H1 (cell line): ENCODE measurements at regions not wholly inside any gene's neighbourhood (a gene's known extent, or its start where the extent isn't known, plus 50 kb on each side); places are given as distances from the start of the nearest gene placed in this dataset.

Source experiments
- CTCF ChIA-PET: fragments of 300-600 bp; sonication (Branson Sonifier 250); formaldehyde crosslinking; loops from one replicate; lab custom pipeline; 2021; ENCODE audit not compliant: partially characterized antibody; lab: Charles Lee
- POLR2A ChIA-PET: fragments of 300-600 bp; sonication (Branson Sonifier 250); formaldehyde crosslinking; loops from one replicate; lab custom pipeline; 2021; ENCODE audit warnings: inconsistent platforms; ENCODE audit not compliant: partially characterized antibody; lab: Charles Lee
- DNase-seq, 2 experiments: peaks; one replicate each; pipeline versions ENCODE4 v3.0.0 to v3.0.0-alpha.2; 2010 to 2022; ENCODE audit warnings: low spot score in 2 of 2, low read depth in 1 of 2, mixed read lengths in 1 of 2
- FAIRE-seq: peaks from 2 replicates; lab custom pipeline; 2011; peaks lifted over from hg19 to GRCh38; lab: Jason Lieb, UNC
- H2AFZ ChIP-seq: 2 replicates; pipeline ENCODE4 v1.8.1; 2012; ENCODE audit warnings: low read length, inconsistent platforms
- H2AK5ac ChIP-seq: 2 replicates; pipeline ENCODE4 v1.6.1; 2013; ENCODE audit warnings: low read depth, low read length
- H2BK120ac ChIP-seq: replicated peaks from 2 replicates; pipeline ENCODE3; 2013; ENCODE audit warnings: low read depth, low read length, inconsistent platforms
- H2BK12ac ChIP-seq: 2 replicates; pipeline ENCODE4 v1.6.1; 2013; ENCODE audit warnings: low read depth, low read length
- H2BK15ac ChIP-seq: 2 replicates; pipeline ENCODE4 v1.6.1; 2013; ENCODE audit warnings: low read length
- H2BK20ac ChIP-seq: 2 replicates; pipeline ENCODE4 v1.6.1; 2013; ENCODE audit warnings: low read length
- H2BK5ac ChIP-seq: 2 replicates; pipeline ENCODE4 v1.6.1; 2013; ENCODE audit warnings: low read depth, low read length
- H3K14ac ChIP-seq: 2 replicates; pipeline ENCODE4 v1.6.1; 2013; ENCODE audit warnings: inconsistent platforms; ENCODE audit not compliant: insufficient read length
- H3K18ac ChIP-seq: 2 replicates; pipeline ENCODE4 v1.6.1; 2013; ENCODE audit warnings: low read length; ENCODE audit errors: extremely low read depth
- H3K23ac ChIP-seq: 2 replicates; pipeline ENCODE4 v1.6.1; 2013; ENCODE audit warnings: inconsistent platforms; ENCODE audit not compliant: insufficient read length
- H3K23me2 ChIP-seq: 2 replicates; pipeline ENCODE4 v1.6.1; 2013; ENCODE audit warnings: low read depth, low read length
- H3K27ac ChIP-seq: 2 replicates; pipeline ENCODE4 v1.6.1; 2011; ENCODE audit warnings: low read depth, low read length, inconsistent platforms
- H3K27me3 ChIP-seq, 4 experiments: replicated peaks in 1 of 4; 1 replicate in 1 of 4; 2 replicates in 3 of 4; pipeline versions ENCODE4 v1.6.1 to v1.8.1; 2011 to 2013; ENCODE audit warnings: low read length in 3 of 4, mild to moderate bottlenecking in 3 of 4, inconsistent platforms in 2 of 4, mixed read lengths in 2 of 4, moderate library complexity in 1 of 4; ENCODE audit not compliant: control insufficient read depth in 3 of 4, insufficient read depth in 3 of 4; ENCODE audit errors: extremely low read depth in 1 of 4
- H3K36me3 ChIP-seq, 4 experiments: 2 replicates each; pipeline versions ENCODE4 v1.6.1 to v1.8.1; 2011 to 2013; ENCODE audit warnings: mild to moderate bottlenecking in 4 of 4, low read length in 3 of 4, moderate library complexity in 2 of 4, control low read depth in 1 of 4, inconsistent platforms in 1 of 4; ENCODE audit not compliant: insufficient read depth in 4 of 4, control insufficient read depth in 2 of 4
- H3K4ac ChIP-seq: replicated peaks from 2 replicates; pipeline ENCODE3; 2013; ENCODE audit warnings: low read length, low read depth, mixed read lengths, inconsistent platforms; ENCODE audit not compliant: insufficient read length
- H3K4me1 ChIP-seq, 4 experiments: replicated peaks in 1 of 4; 1 replicate in 1 of 4; 2 replicates in 3 of 4; pipeline versions ENCODE4 v1.6.1 to v1.8.1; 2011 to 2013; ENCODE audit warnings: low read length in 3 of 4, inconsistent platforms in 2 of 4, mixed read lengths in 1 of 4; ENCODE audit not compliant: insufficient read depth in 4 of 4, control insufficient read depth in 3 of 4
- H3K4me2 ChIP-seq, 2 experiments: 2 replicates each; pipeline versions ENCODE4 v1.6.1 to v1.8.1; 2011 to 2013; ENCODE audit warnings: low read depth in 2 of 2, low read length in 2 of 2, control low read depth in 1 of 2, inconsistent platforms in 1 of 2, mild to moderate bottlenecking in 1 of 2; ENCODE audit not compliant: insufficient read depth in 1 of 2
- H3K4me3 ChIP-seq, 4 experiments: fragments of 200-600, 300-600 bp in 1 of 4; sonication (generic), shearing (Covaris generic), sonication (Bioruptor Twin) in 1 of 4; 2 replicates each; pipeline versions ENCODE4 v1.5.1 to v1.8.1; 2011 to 2016; ENCODE audit warnings: low read length in 4 of 4, low read depth in 3 of 4, control low read depth in 2 of 4, inconsistent platforms in 2 of 4, mild to moderate bottlenecking in 2 of 4, mixed read lengths in 1 of 4, moderate library complexity in 1 of 4; ENCODE audit not compliant: insufficient read depth in 2 of 4; ENCODE audit errors: extremely low read depth in 1 of 4
- H3K56ac ChIP-seq: replicated peaks from 2 replicates; pipeline ENCODE3; 2013; ENCODE audit warnings: low read depth, mild to moderate bottlenecking, mixed read lengths, low read length, inconsistent platforms; ENCODE audit not compliant: insufficient read length
- H3K79me1 ChIP-seq: 2 replicates; pipeline ENCODE4 v1.6.1; 2013; ENCODE audit warnings: low read depth, low read length, control low read depth
- H3K79me2 ChIP-seq, 2 experiments: 2 replicates each; pipeline versions ENCODE4 v1.6.1 to v1.8.1; 2012 to 2013; ENCODE audit warnings: low read length in 2 of 2, mild to moderate bottlenecking in 2 of 2, inconsistent platforms in 1 of 2; ENCODE audit not compliant: insufficient read depth in 2 of 2, control insufficient read depth in 1 of 2
- H3K9ac ChIP-seq, 4 experiments: replicated peaks in 1 of 4; 1 replicate in 1 of 4; 2 replicates in 3 of 4; pipeline versions ENCODE4 v1.6.1 to v1.8.1; 2011 to 2013; ENCODE audit warnings: low read depth in 3 of 4, low read length in 3 of 4, control low read depth in 2 of 4, mild to moderate bottlenecking in 2 of 4, moderate library complexity in 2 of 4, inconsistent platforms in 1 of 4; ENCODE audit errors: extremely low read depth in 1 of 4
- H3K9me3 ChIP-seq, 2 experiments: 2 replicates each; pipeline versions ENCODE4 v1.6.1 to v1.8.1; 2012 to 2013; ENCODE audit warnings: mild to moderate bottlenecking in 2 of 2, moderate library complexity in 2 of 2, control low read depth in 1 of 2, inconsistent platforms in 1 of 2, low read depth in 1 of 2, low read length in 1 of 2, mixed read lengths in 1 of 2; ENCODE audit not compliant: insufficient read depth in 2 of 2
- H4K20me1 ChIP-seq, 2 experiments: replicated peaks in 1 of 2; 2 replicates each; pipeline versions ENCODE3 to v1.8.1; 2011 to 2013; ENCODE audit warnings: inconsistent platforms in 2 of 2, low read length in 2 of 2, mild to moderate bottlenecking in 1 of 2; ENCODE audit not compliant: insufficient read depth in 2 of 2, control insufficient read depth in 1 of 2
- H4K5ac ChIP-seq: 2 replicates; pipeline ENCODE4 v1.6.1; 2013; ENCODE audit warnings: low read length, low read depth, mixed read lengths, inconsistent platforms; ENCODE audit not compliant: insufficient read length
- H4K8ac ChIP-seq: 2 replicates; pipeline ENCODE4 v1.8.0; 2013; ENCODE audit warnings: mild to moderate bottlenecking, moderate library complexity, low read length, inconsistent platforms; ENCODE audit not compliant: insufficient read depth; ENCODE audit errors: extremely low read depth
- H4K91ac ChIP-seq: replicated peaks from 2 replicates; pipeline ENCODE3; 2013; ENCODE audit warnings: low read length, mixed read lengths, inconsistent platforms; ENCODE audit not compliant: insufficient read length
- BACH1 ChIP-seq: IDR thresholded peaks from 2 replicates; pipeline ENCODE4 v1.6.1; 2012; ENCODE audit warnings: low read length, improper control_type of control experiment
- CHD1 ChIP-seq: IDR thresholded peaks from 2 replicates; pipeline ENCODE4 v1.6.1; 2012; ENCODE audit warnings: low read depth, low read length, improper control_type of control experiment
- CREB1 ChIP-seq: IDR thresholded peaks from 2 replicates; pipeline ENCODE4 v1.6.1; 2012; ENCODE audit warnings: inconsistent platforms
- EZH2 ChIP-seq: fragments of 200-600 bp; sonication (generic); IDR thresholded peaks from 2 replicates; pipeline ENCODE4 v1.7.1; 2012; ENCODE audit warnings: low read depth, mild to moderate bottlenecking, moderate library complexity, low read length, inconsistent platforms; ENCODE audit not compliant: severe bottlenecking
- GABPA ChIP-seq: IDR thresholded peaks from 2 replicates; pipeline ENCODE4 v1.6.1; 2011; ENCODE audit warnings: mild to moderate bottlenecking, low read length, moderate library complexity, borderline replicate concordance; ENCODE audit not compliant: insufficient read depth
- HDAC6 ChIP-seq: IDR thresholded peaks from one replicate; pipeline ENCODE4 v1.7.1; 2012; ENCODE audit warnings: low read depth, mild to moderate bottlenecking, inconsistent platforms, low read length, moderate library complexity
- KDM1A ChIP-seq: fragments of 200-600, 300-600 bp; sonication (generic); IDR thresholded peaks from 2 replicates; pipeline ENCODE4 v1.7.1; 2016; ENCODE audit warnings: mild to moderate bottlenecking, low read length, borderline replicate concordance
- PHF8 ChIP-seq: fragments of 200-600 bp; sonication (generic); conservative IDR thresholded peaks from 2 replicates; pipeline ENCODE4 v1.7.1; 2012; ENCODE audit warnings: low read depth, mild to moderate bottlenecking, inconsistent platforms, low read length, moderate library complexity
- RAD21 ChIP-seq, 2 experiments: IDR thresholded peaks in 1 of 2; conservative IDR thresholded peaks in 1 of 2; 2 replicates each; pipeline ENCODE4 v1.6.1; 2011; ENCODE audit warnings: low read depth in 2 of 2, low read length in 2 of 2, improper control_type of control experiment in 1 of 2, inconsistent platforms in 1 of 2, mild to moderate bottlenecking in 1 of 2, moderate library complexity in 1 of 2
- RNF2 ChIP-seq: fragments of 200-900, 300-1000 bp; sonication (generic); IDR thresholded peaks from 2 replicates; pipeline ENCODE4 v1.7.1; 2016; ENCODE audit warnings: borderline replicate concordance, low read depth, mild to moderate bottlenecking, antibody characterized with exemption, low read length; ENCODE audit not compliant: poor library complexity, severe bottlenecking; ENCODE audit errors: missing control alignments
- RXRA ChIP-seq: IDR thresholded peaks from 2 replicates; pipeline ENCODE4 v1.6.1; 2011; ENCODE audit warnings: low read depth, mild to moderate bottlenecking, low read length, moderate library complexity; ENCODE audit not compliant: insufficient read depth
- SP1 ChIP-seq: IDR thresholded peaks from 2 replicates; pipeline ENCODE4 v1.6.1; 2011; ENCODE audit warnings: low read depth, low read length
- TEAD4 ChIP-seq: IDR thresholded peaks from 2 replicates; pipeline ENCODE4 v1.6.1; 2012; ENCODE audit warnings: low read depth, low read length, inconsistent platforms, mixed read lengths
- ZNF274 ChIP-seq: IDR thresholded peaks from 2 replicates; pipeline ENCODE4 v1.7.0; 2012; ENCODE audit warnings: low read length, borderline replicate concordance; ENCODE audit errors: extremely low read depth
- TF ChIP-seq, protein P1 (sequence below): IDR thresholded peaks from 2 replicates; pipeline ENCODE4 v1.6.1; 2011; ENCODE audit warnings: low read depth, mild to moderate bottlenecking, low read length; ENCODE audit not compliant: insufficient read depth

DNA sequence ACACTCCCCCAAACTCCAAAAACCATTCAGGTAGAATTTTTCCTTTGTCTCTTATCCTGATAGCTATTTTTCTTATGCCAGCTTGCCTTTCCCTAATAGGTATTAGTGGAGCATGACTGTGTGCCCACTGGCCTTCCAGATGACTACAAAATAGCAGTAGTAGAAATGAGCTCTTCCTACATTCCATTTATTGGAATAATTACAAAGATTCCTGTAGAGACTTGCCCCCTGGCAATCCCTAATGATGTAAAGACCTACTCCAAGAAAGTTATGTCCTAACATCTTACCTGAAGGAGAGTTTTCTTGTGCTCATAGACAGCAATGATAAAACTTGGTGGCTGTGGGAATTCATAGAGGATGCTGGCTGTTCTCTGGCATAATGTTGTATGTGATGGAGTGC, 501.8 kb downstream of the GATA3 start:
- H3K23me2 ChIP-seq, result no peaks in the 10 kb centered on the region
- H3K79me1 ChIP-seq, result no peaks in the 10 kb centered on the region
- POLR2A ChIA-PET, result no interaction called here
- no peak overlapping the region for H3K18ac ChIP-seq
- no peak overlapping the region for H4K91ac ChIP-seq
- no peaks in the 10 kb centered on the region for H3K79me2 ChIP-seq
- no peak overlapping the region for H2AK5ac ChIP-seq
- H2BK20ac ChIP-seq, result no peak overlapping the region
- no peak overlapping the region for H3K14ac ChIP-seq
- no peak overlapping the region for H2BK12ac ChIP-seq
- H4K20me1 ChIP-seq, result peaks cover 0 to 1% of the 10 kb centered on the region in 2 experiments
- no peak for FAIRE-seq
- peaks cover 0 to 1% (median 0%) of the 10 kb centered on the region in 4 experiments; a peak in 1 of 7 replicates for H3K27me3 ChIP-seq
- no peak overlapping the region for H3K27ac ChIP-seq
- no peak overlapping the region for H3K9ac ChIP-seq
- H3K4ac ChIP-seq, result no peak overlapping the region
- H3K4me2 ChIP-seq, result no peak overlapping the region
- no peak overlapping the region for H2BK15ac ChIP-seq
- CTCF ChIA-PET, result no interaction called here
- no peak overlapping the region for H2AFZ ChIP-seq
- no peak overlapping the region for H2BK120ac ChIP-seq
- H3K56ac ChIP-seq, result no peak overlapping the region
- H3K36me3 ChIP-seq, result no peaks in the 10 kb centered on the region
- no peak overlapping the region for H3K4me3 ChIP-seq
- no peaks in the 10 kb centered on the region for H3K9me3 ChIP-seq
- H3K4me1 ChIP-seq, result no peaks in the 10 kb centered on the region
- no peak for DNase-seq
- no peak overlapping the region for H3K23ac ChIP-seq
- no peak overlapping the region for H2BK5ac ChIP-seq
- no peak overlapping the region for H4K8ac ChIP-seq
- no peak overlapping the region for H4K5ac ChIP-seq
- TF ChIP-seq SP1, result no peak
- TF ChIP-seq HDAC6, result no peak
- TF ChIP-seq KDM1A, result no peak
- no peak for TF ChIP-seq RXRA
- no peak for TF ChIP-seq BACH1
- no peak for TF ChIP-seq CREB1
- no peak for TF ChIP-seq PHF8
- no peak for TF ChIP-seq CHD1
- no peak for TF ChIP-seq TEAD4
- no peak for TF ChIP-seq EZH2
- no peak for TF ChIP-seq GABPA
- TF ChIP-seq RAD21 (IDR thresholded peaks at IDR 0.05 in 1 of 2, conservative IDR thresholded peaks at IDR 0.05 in 1 of 2; ENCODE audit: low read depth in 2 of 2, low read length in 2 of 2), result no peak
- TF ChIP-seq, protein P1, sequence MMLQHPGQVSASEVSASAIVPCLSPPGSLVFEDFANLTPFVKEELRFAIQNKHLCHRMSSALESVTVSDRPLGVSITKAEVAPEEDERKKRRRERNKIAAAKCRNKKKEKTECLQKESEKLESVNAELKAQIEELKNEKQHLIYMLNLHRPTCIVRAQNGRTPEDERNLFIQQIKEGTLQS, result no peak
- no peak for TF ChIP-seq RNF2
- no peak for TF ChIP-seq ZNF274
